ENCODE measurements at regions not wholly inside any gene's neighbourhood (a gene's known extent, or its start where the extent isn't known, plus 50 kb on each side); places are given as distances from the start of the nearest gene placed in this dataset.

GRCh38 chr1:234697015-234697414 lies 87.0 kb upstream of the IRF2BP2 start:
- no peaks in the 10 kb centered on the region for H3K9me1 ChIP-seq (ENCODE audit: control insufficient read depth, insufficient read depth, low read length)
- no peak overlapping the region for H3K27ac ChIP-seq (ENCODE audit: extremely low read depth, low read depth, low read length)
- intact Hi-C loops (cut with micrococcal nuclease) (no loop called here), in situ Hi-C loops (cut with MboI) (no loop called here)
- no TSS peak for BruUV-seq (replicated peaks)
- no peak for DNase-seq (ENCODE audit: extremely low read depth in 1 of 4, low spot score in 3 of 4)
- no peaks in the 10 kb centered on the region for H4K20me1 ChIP-seq (replicated peaks; ENCODE audit: control insufficient read depth, insufficient read depth, low read length)
- no peaks in the 10 kb centered on the region for H3K27me3 ChIP-seq (ENCODE audit: control insufficient read depth in 2 of 2, insufficient read depth in 2 of 2, low read length in 2 of 2)
- POLR2A ChIA-PET: no interaction called here
- H3K9me3 ChIP-seq (replicated peaks; ENCODE audit: control insufficient read depth, insufficient read depth, low read depth, low read length): no peaks in the 10 kb centered on the region
- no peak overlapping the region for H3K4me3 ChIP-seq
- no peaks in the 10 kb centered on the region for H3K79me2 ChIP-seq (ENCODE audit: control insufficient read depth, insufficient read depth, low read length)
- WGBS (ENCODE audit: insufficient coverage, low coverage, missing lambda C conversion rate): 25% methylated on average over 1 of the region's 1 CpG
- CTCF ChIA-PET (ENCODE audit: low intra/inter-chr PET ratio): no interaction called here
- H2AFZ ChIP-seq (ENCODE audit: low read depth, low read length): no peak overlapping the region
- ATAC-seq: no peak
- H3K4me2 ChIP-seq (ENCODE audit: insufficient read depth, low read length): no peak overlapping the region
- FAIRE-seq: no peak
- no peak overlapping the region for H3K9ac ChIP-seq (ENCODE audit: insufficient read depth in 1 of 2, low read depth in 2 of 2, low read length in 2 of 2)
- H3K36me3 ChIP-seq (ENCODE audit: control insufficient read depth, insufficient read depth, low read length): no peaks in the 10 kb centered on the region
- H3K4me1 ChIP-seq (replicated peaks in 1 of 2; ENCODE audit: control insufficient read depth in 2 of 2, insufficient read depth in 2 of 2, low read length in 2 of 2): peaks cover 19 to 30% of the 10 kb centered on the region in 2 experiments; a peak in 4 of 5 replicates
- TF ChIP-seq ZNF274 (IDR thresholded peaks at IDR 0.05; ENCODE audit: borderline replicate concordance, low read depth, low read length): no peak
- TF ChIP-seq NKRF (IDR thresholded peaks at IDR 0.05; ENCODE audit: borderline replicate concordance): no peak
- TF ChIP-seq ZNF830 (CRISPR knock-in tag; IDR thresholded peaks at IDR 0.05): no peak
- TF ChIP-seq, protein P1, sequence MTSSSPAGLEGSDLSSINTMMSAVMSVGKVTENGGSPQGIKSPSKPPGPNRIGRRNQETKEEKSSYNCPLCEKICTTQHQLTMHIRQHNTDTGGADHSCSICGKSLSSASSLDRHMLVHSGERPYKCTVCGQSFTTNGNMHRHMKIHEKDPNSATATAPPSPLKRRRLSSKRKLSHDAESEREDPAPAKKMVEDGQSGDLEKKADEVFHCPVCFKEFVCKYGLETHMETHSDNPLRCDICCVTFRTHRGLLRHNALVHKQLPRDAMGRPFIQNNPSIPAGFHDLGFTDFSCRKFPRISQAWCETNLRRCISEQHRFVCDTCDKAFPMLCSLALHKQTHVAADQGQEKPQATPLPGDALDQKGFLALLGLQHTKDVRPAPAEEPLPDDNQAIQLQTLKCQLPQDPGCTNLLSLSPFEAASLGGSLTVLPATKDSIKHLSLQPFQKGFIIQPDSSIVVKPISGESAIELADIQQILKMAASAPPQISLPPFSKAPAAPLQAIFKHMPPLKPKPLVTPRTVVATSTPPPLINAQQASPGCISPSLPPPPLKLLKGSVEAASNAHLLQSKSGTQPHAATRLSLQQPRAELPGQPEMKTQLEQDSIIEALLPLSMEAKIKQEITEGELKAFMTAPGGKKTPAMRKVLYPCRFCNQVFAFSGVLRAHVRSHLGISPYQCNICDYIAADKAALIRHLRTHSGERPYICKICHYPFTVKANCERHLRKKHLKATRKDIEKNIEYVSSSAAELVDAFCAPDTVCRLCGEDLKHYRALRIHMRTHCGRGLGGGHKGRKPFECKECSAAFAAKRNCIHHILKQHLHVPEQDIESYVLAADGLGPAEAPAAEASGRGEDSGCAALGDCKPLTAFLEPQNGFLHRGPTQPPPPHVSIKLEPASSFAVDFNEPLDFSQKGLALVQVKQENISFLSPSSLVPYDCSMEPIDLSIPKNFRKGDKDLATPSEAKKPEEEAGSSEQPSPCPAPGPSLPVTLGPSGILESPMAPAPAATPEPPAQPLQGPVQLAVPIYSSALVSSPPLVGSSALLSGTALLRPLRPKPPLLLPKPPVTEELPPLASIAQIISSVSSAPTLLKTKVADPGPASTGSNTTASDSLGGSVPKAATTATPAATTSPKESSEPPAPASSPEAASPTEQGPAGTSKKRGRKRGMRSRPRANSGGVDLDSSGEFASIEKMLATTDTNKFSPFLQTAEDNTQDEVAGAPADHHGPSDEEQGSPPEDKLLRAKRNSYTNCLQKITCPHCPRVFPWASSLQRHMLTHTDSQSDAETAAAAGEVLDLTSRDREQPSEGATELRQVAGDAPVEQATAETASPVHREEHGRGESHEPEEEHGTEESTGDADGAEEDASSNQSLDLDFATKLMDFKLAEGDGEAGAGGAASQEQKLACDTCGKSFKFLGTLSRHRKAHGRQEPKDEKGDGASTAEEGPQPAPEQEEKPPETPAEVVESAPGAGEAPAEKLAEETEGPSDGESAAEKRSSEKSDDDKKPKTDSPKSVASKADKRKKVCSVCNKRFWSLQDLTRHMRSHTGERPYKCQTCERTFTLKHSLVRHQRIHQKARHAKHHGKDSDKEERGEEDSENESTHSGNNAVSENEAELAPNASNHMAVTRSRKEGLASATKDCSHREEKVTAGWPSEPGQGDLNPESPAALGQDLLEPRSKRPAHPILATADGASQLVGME (CRISPR knock-in tag; IDR thresholded peaks at IDR 0.05): no peak
- TF ChIP-seq CHD1 (IDR thresholded peaks at IDR 0.05; ENCODE audit: low read length): no peak

All from K562 (cell line).